OCI-M2 (cell line): ENCODE measurements at regions not wholly inside any gene's neighbourhood (a gene's known extent, or its start where the extent isn't known, plus 50 kb on each side); places are given as distances from the start of the nearest gene placed in this dataset.

Source experiments
- DNase-seq: peaks from one replicate; lab custom pipeline; 2025; ENCODE audit not compliant: unreplicated experiment; lab: John Stamatoyannopoulos, UW

GRCh38 chr14:26206640-26207039 is 391.2 kb downstream of the NOVA1 start:
- no peak for DNase-seq

GRCh38 chr14:26204728-26205479 is 392.9 kb downstream of the NOVA1 start:
- DNase-seq: no peak

- DNase-seq: no peak
Measured at GRCh38 chr14:26204366-26204727, 393.5 kb downstream of the NOVA1 start.

- no peak for DNase-seq
Measured at GRCh38 chr14:26200687-26201086, 397.1 kb downstream of the NOVA1 start.

- no peak for DNase-seq
Measured at GRCh38 chr14:26199590-26200370, 398.1 kb downstream of the NOVA1 start.

- DNase-seq: no peak
Measured at GRCh38 chr14:26199096-26199495, 398.7 kb downstream of the NOVA1 start.

- DNase-seq: no peak
Measured at GRCh38 chr14:26194816-26195215, 403.0 kb downstream of the NOVA1 start.

GRCh38 chr14:26191671-26192070 is 406.2 kb downstream of the NOVA1 start:
- DNase-seq: no peak

- DNase-seq: no peak
Measured at GRCh38 chr14:26191123-26191522, 406.7 kb downstream of the NOVA1 start.

- no peak for DNase-seq
Measured at GRCh38 chr14:26190646-26191045, 407.2 kb downstream of the NOVA1 start.

GRCh38 chr14:26187996-26188620 is 409.7 kb downstream of the NOVA1 start:
- DNase-seq: no peak

- DNase-seq: no peak
Measured at GRCh38 chr14:26180221-26180620, 417.6 kb downstream of the NOVA1 start.

GRCh38 chr14:26175658-26176057 is 422.2 kb downstream of the NOVA1 start:
- DNase-seq: no peak

GRCh38 chr14:26174395-26174794 is 423.4 kb downstream of the NOVA1 start:
- DNase-seq: no peak

GRCh38 chr14:26173581-26174110 is 424.2 kb downstream of the NOVA1 start:
- no peak for DNase-seq

- no peak for DNase-seq
Measured at GRCh38 chr14:26172396-26172795, 425.4 kb downstream of the NOVA1 start.

GRCh38 chr14:26170885-26171284 is 426.9 kb downstream of the NOVA1 start:
- DNase-seq: no peak

- DNase-seq: no peak
Measured at GRCh38 chr14:26163761-26164160, 434.1 kb downstream of the NOVA1 start.

- DNase-seq: no peak
Measured at GRCh38 chr14:26157517-26157916, 440.3 kb downstream of the NOVA1 start.

GRCh38 chr14:26143057-26143456 is 454.8 kb downstream of the NOVA1 start:
- no peak for DNase-seq

- DNase-seq: no peak
Measured at GRCh38 chr14:26138764-26139445, 458.9 kb downstream of the NOVA1 start.
